SK-N-DZ (cell line): ENCODE measurements at regions not wholly inside any gene's neighbourhood (a gene's known extent, or its start where the extent isn't known, plus 50 kb on each side); places are given as distances from the start of the nearest gene placed in this dataset.

Experiments
- DNase-seq: peaks from one replicate; pipeline ENCODE4 v3.0.0-alpha.2; 2015; ENCODE audit warnings: low spot score

GRCh38 chr13:74043237-74043636 is 91.0 kb downstream of the KLF12 start:
- DNase-seq, result no peak

- peak; percentile 56 for DNase-seq
Measured at GRCh38 chr13:74040200-74040599, 94.0 kb downstream of the KLF12 start.

- DNase-seq, result no peak
Measured at GRCh38 chr13:74039667-74040066, 94.5 kb downstream of the KLF12 start.

GRCh38 chr13:74039154-74039553 is 95.0 kb downstream of the KLF12 start:
- DNase-seq, result no peak

GRCh38 chr13:74037762-74038161 is 96.4 kb downstream of the KLF12 start:
- no peak for DNase-seq

- no peak for DNase-seq
Measured at GRCh38 chr13:74036373-74036772, 97.8 kb downstream of the KLF12 start.

GRCh38 chr13:74035896-74036295 is 98.3 kb downstream of the KLF12 start:
- no peak for DNase-seq

- DNase-seq, result no peak
Measured at GRCh38 chr13:74032325-74032724, 101.9 kb downstream of the KLF12 start.

GRCh38 chr13:74027161-74027779 is 106.9 kb downstream of the KLF12 start:
- no peak for DNase-seq

GRCh38 chr13:74026753-74027152 is 107.5 kb downstream of the KLF12 start:
- no peak for DNase-seq

GRCh38 chr13:74025369-74025768 is 108.8 kb downstream of the KLF12 start:
- DNase-seq, result no peak

GRCh38 chr13:74024856-74025255 is 109.3 kb downstream of the KLF12 start:
- DNase-seq, result no peak

GRCh38 chr13:74024314-74024713 is 109.9 kb downstream of the KLF12 start:
- DNase-seq, result no peak

GRCh38 chr13:74023484-74023883 is 110.7 kb downstream of the KLF12 start:
- DNase-seq, result no peak

GRCh38 chr13:74021505-74021904 is 112.7 kb downstream of the KLF12 start:
- no peak for DNase-seq

- DNase-seq, result peak; percentile 28
Measured at GRCh38 chr13:74018062-74018431, 116.2 kb downstream of the KLF12 start.

- DNase-seq, result peak; percentile 41
Measured at GRCh38 chr13:74017301-74018061, 116.7 kb downstream of the KLF12 start.

GRCh38 chr13:74015137-74015536 is 119.1 kb downstream of the KLF12 start:
- DNase-seq, result no peak

GRCh38 chr13:74009100-74009668 is 125.0 kb downstream of the KLF12 start:
- DNase-seq, result no peak

- no peak for DNase-seq
Measured at GRCh38 chr13:74006666-74007065, 127.5 kb downstream of the KLF12 start.

GRCh38 chr13:74005320-74006157 is 128.7 kb downstream of the KLF12 start:
- no peak for DNase-seq

GRCh38 chr13:74004109-74004508 is 130.1 kb downstream of the KLF12 start:
- DNase-seq, result no peak
